ENCODE measurements at regions not wholly inside any gene's neighbourhood (a gene's known extent, or its start where the extent isn't known, plus 50 kb on each side); places are given as distances from the start of the nearest gene placed in this dataset.

DNA sequence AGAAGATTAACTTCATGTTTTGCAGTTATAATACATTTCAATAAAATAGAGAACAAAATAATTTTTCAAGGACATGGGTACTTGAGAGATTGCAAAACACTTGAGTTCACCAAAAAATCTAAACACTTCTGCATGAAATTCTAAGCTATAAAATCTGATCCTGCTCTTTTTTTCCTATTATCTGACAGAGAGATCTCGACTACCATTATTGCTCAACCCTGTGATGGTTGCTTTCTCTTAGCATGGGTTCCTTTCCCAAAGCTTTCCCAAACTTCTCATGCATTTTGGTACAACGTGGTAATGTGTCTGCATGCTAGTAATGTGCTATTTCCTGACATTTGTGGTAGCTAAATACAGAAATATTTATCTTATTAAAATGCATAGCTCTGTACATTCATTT lies 1243.1 kb upstream of the ADGRB3 start:
- no peak for DNase-seq (ENCODE audit: low read depth)
- POLR2A ChIA-PET: no interaction called here
- no peak overlapping the region for H3K4me3 ChIP-seq (ENCODE audit: low read depth, low read length)

GRCh38 chr6:67369679-67370078 lies 1265.4 kb upstream of the ADGRB3 start:
- ChIA-PET CTCF (no interaction called here), POLR2A (no interaction called here)

More for the DNA sequence above, 1243.1 kb upstream of the ADGRB3 start:
- no peak for TF ChIP-seq CTCF (IDR thresholded peaks at IDR 0.05; ENCODE audit: insufficient read depth, low read depth, low read length)
- H3K36me3 ChIP-seq (ENCODE audit: control insufficient read depth, insufficient read depth, low read length): no peaks in the 10 kb centered on the region
- H3K27me3 ChIP-seq (ENCODE audit: control insufficient read depth, insufficient read depth, low read length): no peaks in the 10 kb centered on the region
- CTCF ChIA-PET: no interaction called here

GRCh38 chr6:67362976-67363375 lies 1272.1 kb upstream of the ADGRB3 start:
- CTCF ChIA-PET: interaction anchor here (0.6 kb wide), 1 partner anchor 248 kb away, joined by 4 read pairs; no protein-coding TSS in a partner anchor

More at GRCh38 chr6:67369679-67370078, 1265.4 kb upstream of the ADGRB3 start:
- Histone ChIP-seq H3K36me3 (ENCODE audit: control insufficient read depth, insufficient read depth, low read length) (no peaks in the 10 kb centered on the region), H3K4me3 (ENCODE audit: low read depth, low read length) (no peak overlapping the region), H3K27me3 (ENCODE audit: control insufficient read depth, insufficient read depth, low read length) (no peaks in the 10 kb centered on the region)
- DNase-seq (ENCODE audit: low read depth): no peak
- no peak for TF ChIP-seq CTCF (IDR thresholded peaks at IDR 0.05; ENCODE audit: insufficient read depth, low read depth, low read length)

GRCh38 chr6:67361264-67361663 lies 1273.8 kb upstream of the ADGRB3 start:
- ChIA-PET CTCF (no interaction called here), POLR2A (no interaction called here)
- no peaks in the 10 kb centered on the region for H3K36me3 ChIP-seq (ENCODE audit: control insufficient read depth, insufficient read depth, low read length)
- TF ChIP-seq CTCF (IDR thresholded peaks at IDR 0.05; ENCODE audit: insufficient read depth, low read depth, low read length): no peak
- no peaks in the 10 kb centered on the region for H3K27me3 ChIP-seq (ENCODE audit: control insufficient read depth, insufficient read depth, low read length)
- no peak for DNase-seq (ENCODE audit: low read depth)
- H3K4me3 ChIP-seq (ENCODE audit: low read depth, low read length): no peak overlapping the region

More at GRCh38 chr6:67362976-67363375, 1272.1 kb upstream of the ADGRB3 start:
- no peaks in the 10 kb centered on the region for H3K36me3 ChIP-seq (ENCODE audit: control insufficient read depth, insufficient read depth, low read length)
- POLR2A ChIA-PET: no interaction called here
- no peak for TF ChIP-seq CTCF (IDR thresholded peaks at IDR 0.05; ENCODE audit: insufficient read depth, low read depth, low read length)
- no peaks in the 10 kb centered on the region for H3K27me3 ChIP-seq (ENCODE audit: control insufficient read depth, insufficient read depth, low read length)
- no peak for DNase-seq (ENCODE audit: low read depth)
- H3K4me3 ChIP-seq (ENCODE audit: low read depth, low read length): no peak overlapping the region

- peak; percentile 3 for DNase-seq (ENCODE audit: low read depth)
- Histone ChIP-seq H3K27me3 (ENCODE audit: control insufficient read depth, insufficient read depth, low read length) (no peaks in the 10 kb centered on the region), H3K4me3 (ENCODE audit: low read depth, low read length) (no peak overlapping the region), H3K36me3 (ENCODE audit: control insufficient read depth, insufficient read depth, low read length) (no peaks in the 10 kb centered on the region)
- ChIA-PET CTCF (no interaction called here), POLR2A (no interaction called here)
- TF ChIP-seq CTCF (IDR thresholded peaks at IDR 0.05; ENCODE audit: insufficient read depth, low read depth, low read length): no peak
Observed at GRCh38 chr6:67358241-67358640, 1276.8 kb upstream of the ADGRB3 start.
